HepG2 (cell line): ENCODE measurements at regions not wholly inside any gene's neighbourhood (a gene's known extent, or its start where the extent isn't known, plus 50 kb on each side); places are given as distances from the start of the nearest gene placed in this dataset.

Experiments used
- AKAP8 ChIP-seq: sonication (generic); formaldehyde crosslinking; IDR thresholded peaks from 2 replicates; pipeline ENCODE4 v1.5.1; 2020; ENCODE audit warnings: mild to moderate bottlenecking, missing genetic modification reagents
- CENPBD1 ChIP-seq: sonication (generic); formaldehyde crosslinking; IDR thresholded peaks from 2 replicates; pipeline ENCODE4 v1.8.0; 2022; ENCODE audit warnings: missing genetic modification reagents, low read depth, mild to moderate bottlenecking, borderline replicate concordance
- CHD4 ChIP-seq: fragments of 200-600 bp; sonication (generic); IDR thresholded peaks from 2 replicates; pipeline ENCODE4 v1.7.0; 2017; ENCODE audit warnings: mild to moderate bottlenecking, low read length, borderline replicate concordance
- JUN ChIP-seq: sonication (generic); formaldehyde crosslinking; IDR thresholded peaks from 2 replicates; pipeline ENCODE4 v1.4.0; 2020; ENCODE audit warnings: mild to moderate bottlenecking, missing genetic modification reagents
- KLF15 ChIP-seq: sonication (generic); formaldehyde crosslinking; IDR thresholded peaks from 2 replicates; pipeline ENCODE4 v1.8.1; 2023; ENCODE audit warnings: borderline replicate concordance, mild to moderate bottlenecking, inconsistent platforms, missing genetic modification reagents, mixed read lengths
- NFATC3 ChIP-seq: sonication (generic); formaldehyde crosslinking; IDR thresholded peaks from 2 replicates; pipeline ENCODE4 v1.5.1; 2020; ENCODE audit warnings: mild to moderate bottlenecking, missing genetic modification reagents
- NR1H2 ChIP-seq: sonication (generic); formaldehyde crosslinking; IDR thresholded peaks from 2 replicates; pipeline ENCODE4 v1.8.1; 2022; ENCODE audit warnings: low read depth, missing genetic modification reagents, borderline replicate concordance
- RELA ChIP-seq: sonication (generic); formaldehyde crosslinking; IDR thresholded peaks from 2 replicates; pipeline ENCODE4 v1.4.0; 2020; ENCODE audit warnings: missing genetic modification reagents
- RNF2 ChIP-seq: fragments of 450-650 bp; conservative IDR thresholded peaks from 2 replicates; pipeline ENCODE4 v1.6.1; 2016; ENCODE audit warnings: low read depth
- TOE1 ChIP-seq: sonication (generic); formaldehyde crosslinking; IDR thresholded peaks from 2 replicates; pipeline ENCODE4 v1.4.0; 2020; ENCODE audit warnings: mild to moderate bottlenecking, missing genetic modification reagents
- ZBTB25 ChIP-seq: IDR thresholded peaks from 2 replicates; pipeline ENCODE4 v1.6.1; 2018; ENCODE audit warnings: missing genetic modification reagents
- ZKSCAN1 ChIP-seq: fragments of 150-350 bp; IDR thresholded peaks from 2 replicates; pipeline ENCODE4 v1.6.1; 2014; ENCODE audit warnings: low read length
- ZNF510 ChIP-seq: sonication (generic); formaldehyde crosslinking; IDR thresholded peaks from 2 replicates; pipeline ENCODE4 v1.4.0; 2020; ENCODE audit warnings: low read depth, mild to moderate bottlenecking, missing genetic modification reagents
- ZNF567 ChIP-seq: sonication (generic); formaldehyde crosslinking; IDR thresholded peaks from 2 replicates; pipeline ENCODE4 v1.8.1; 2023; ENCODE audit warnings: mild to moderate bottlenecking, missing genetic modification reagents, borderline replicate concordance
- ZNF589 ChIP-seq: sonication (generic); formaldehyde crosslinking; conservative IDR thresholded peaks from 2 replicates; pipeline ENCODE4 v1.8.0; 2022; ENCODE audit warnings: mild to moderate bottlenecking, moderate library complexity, missing genetic modification reagents
- TF ChIP-seq, protein P1 (sequence below): sonication (generic); formaldehyde crosslinking; IDR thresholded peaks from 2 replicates; pipeline ENCODE4 v1.4.0; 2020; ENCODE audit warnings: mild to moderate bottlenecking, missing genetic modification reagents
- TF ChIP-seq, protein P2 (sequence below): sonication (generic); formaldehyde crosslinking; IDR thresholded peaks from 2 replicates; pipeline ENCODE4 v1.4.0; 2020; ENCODE audit warnings: missing genetic modification reagents, low read depth, mild to moderate bottlenecking, borderline replicate concordance
- TF ChIP-seq, protein P3 (sequence below): fragments of 450-650 bp; IDR thresholded peaks from 2 replicates; pipeline ENCODE4 v1.6.1; 2017; ENCODE audit warnings: mild to moderate bottlenecking
- TF ChIP-seq, protein P4 (sequence below): sonication (generic); formaldehyde crosslinking; IDR thresholded peaks from 2 replicates; pipeline ENCODE4 v1.4.0; 2020; ENCODE audit warnings: mild to moderate bottlenecking, missing genetic modification reagents

DNA sequence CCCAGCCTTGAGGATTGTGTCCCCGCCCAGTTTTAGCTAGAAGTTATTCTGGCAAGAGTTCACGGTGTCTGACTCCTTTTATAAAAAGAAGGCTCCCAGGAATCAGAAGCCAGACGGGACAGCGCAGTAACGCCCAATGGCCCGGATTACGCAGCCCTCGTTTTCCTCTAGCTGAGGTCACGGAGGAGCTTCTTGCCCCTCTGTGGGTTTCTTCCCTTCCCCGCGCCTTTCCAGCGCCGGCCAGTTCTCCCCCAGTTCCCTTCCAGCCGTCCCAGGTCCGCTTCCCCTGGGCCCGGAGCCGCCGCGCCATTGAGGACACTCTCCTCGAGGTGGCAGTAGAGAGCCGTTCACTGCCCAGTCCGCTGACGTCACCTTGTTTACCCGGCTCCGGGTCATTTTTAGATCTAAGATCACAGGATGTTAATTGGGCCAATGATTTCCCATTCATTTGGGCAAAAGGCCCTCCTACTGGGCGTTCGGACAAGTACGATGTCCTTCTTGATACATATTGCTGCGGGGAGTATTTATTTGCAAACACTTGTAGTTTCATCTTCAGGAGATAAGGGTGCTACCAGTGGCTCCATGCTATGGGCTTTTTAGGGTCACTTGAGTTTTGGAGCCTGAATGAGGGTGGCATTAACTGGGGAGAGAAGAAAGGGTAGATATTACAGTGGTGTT is 81.5 kb upstream of the PPM1B start (continued):
- TF ChIP-seq, protein P1, sequence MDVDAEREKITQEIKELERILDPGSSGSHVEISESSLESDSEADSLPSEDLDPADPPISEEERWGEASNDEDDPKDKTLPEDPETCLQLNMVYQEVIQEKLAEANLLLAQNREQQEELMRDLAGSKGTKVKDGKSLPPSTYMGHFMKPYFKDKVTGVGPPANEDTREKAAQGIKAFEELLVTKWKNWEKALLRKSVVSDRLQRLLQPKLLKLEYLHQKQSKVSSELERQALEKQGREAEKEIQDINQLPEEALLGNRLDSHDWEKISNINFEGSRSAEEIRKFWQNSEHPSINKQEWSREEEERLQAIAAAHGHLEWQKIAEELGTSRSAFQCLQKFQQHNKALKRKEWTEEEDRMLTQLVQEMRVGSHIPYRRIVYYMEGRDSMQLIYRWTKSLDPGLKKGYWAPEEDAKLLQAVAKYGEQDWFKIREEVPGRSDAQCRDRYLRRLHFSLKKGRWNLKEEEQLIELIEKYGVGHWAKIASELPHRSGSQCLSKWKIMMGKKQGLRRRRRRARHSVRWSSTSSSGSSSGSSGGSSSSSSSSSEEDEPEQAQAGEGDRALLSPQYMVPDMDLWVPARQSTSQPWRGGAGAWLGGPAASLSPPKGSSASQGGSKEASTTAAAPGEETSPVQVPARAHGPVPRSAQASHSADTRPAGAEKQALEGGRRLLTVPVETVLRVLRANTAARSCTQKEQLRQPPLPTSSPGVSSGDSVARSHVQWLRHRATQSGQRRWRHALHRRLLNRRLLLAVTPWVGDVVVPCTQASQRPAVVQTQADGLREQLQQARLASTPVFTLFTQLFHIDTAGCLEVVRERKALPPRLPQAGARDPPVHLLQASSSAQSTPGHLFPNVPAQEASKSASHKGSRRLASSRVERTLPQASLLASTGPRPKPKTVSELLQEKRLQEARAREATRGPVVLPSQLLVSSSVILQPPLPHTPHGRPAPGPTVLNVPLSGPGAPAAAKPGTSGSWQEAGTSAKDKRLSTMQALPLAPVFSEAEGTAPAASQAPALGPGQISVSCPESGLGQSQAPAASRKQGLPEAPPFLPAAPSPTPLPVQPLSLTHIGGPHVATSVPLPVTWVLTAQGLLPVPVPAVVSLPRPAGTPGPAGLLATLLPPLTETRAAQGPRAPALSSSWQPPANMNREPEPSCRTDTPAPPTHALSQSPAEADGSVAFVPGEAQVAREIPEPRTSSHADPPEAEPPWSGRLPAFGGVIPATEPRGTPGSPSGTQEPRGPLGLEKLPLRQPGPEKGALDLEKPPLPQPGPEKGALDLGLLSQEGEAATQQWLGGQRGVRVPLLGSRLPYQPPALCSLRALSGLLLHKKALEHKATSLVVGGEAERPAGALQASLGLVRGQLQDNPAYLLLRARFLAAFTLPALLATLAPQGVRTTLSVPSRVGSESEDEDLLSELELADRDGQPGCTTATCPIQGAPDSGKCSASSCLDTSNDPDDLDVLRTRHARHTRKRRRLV, result no peak
- no peak for TF ChIP-seq RNF2
- TF ChIP-seq, protein P2, sequence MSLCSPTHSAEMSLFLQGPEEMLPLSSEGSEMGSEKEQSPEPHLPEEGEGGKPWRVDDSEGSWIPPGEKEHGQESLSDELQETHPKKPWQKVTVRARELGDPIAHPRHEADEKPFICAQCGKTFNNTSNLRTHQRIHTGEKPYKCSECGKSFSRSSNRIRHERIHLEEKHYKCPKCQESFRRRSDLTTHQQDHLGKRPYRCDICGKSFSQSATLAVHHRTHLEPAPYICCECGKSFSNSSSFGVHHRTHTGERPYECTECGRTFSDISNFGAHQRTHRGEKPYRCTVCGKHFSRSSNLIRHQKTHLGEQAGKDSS (CRISPR knock-in tag), result peak; percentile 74; the same call in 1 of the 2 replicates
- peak; percentile 32; the same call in 1 of the 2 replicates for TF ChIP-seq CHD4
- peak; percentile 88 for TF ChIP-seq ZNF510 (CRISPR knock-in tag)
- no peak for TF ChIP-seq TOE1
- no peak; the same call in 1 of the 2 replicates for TF ChIP-seq ZNF567 (CRISPR knock-in tag)
- TF ChIP-seq CENPBD1 (CRISPR knock-in tag), result no peak
- peak; percentile 82; the same call in 1 of the 2 replicates for TF ChIP-seq RELA (CRISPR knock-in tag)
- TF ChIP-seq ZNF589 (CRISPR knock-in tag), result no peak
- no peak for TF ChIP-seq KLF15 (CRISPR knock-in tag)
- no peak for TF ChIP-seq ZBTB25
- peak; percentile 99 for TF ChIP-seq JUN (CRISPR knock-in tag)
- TF ChIP-seq, protein P3, sequence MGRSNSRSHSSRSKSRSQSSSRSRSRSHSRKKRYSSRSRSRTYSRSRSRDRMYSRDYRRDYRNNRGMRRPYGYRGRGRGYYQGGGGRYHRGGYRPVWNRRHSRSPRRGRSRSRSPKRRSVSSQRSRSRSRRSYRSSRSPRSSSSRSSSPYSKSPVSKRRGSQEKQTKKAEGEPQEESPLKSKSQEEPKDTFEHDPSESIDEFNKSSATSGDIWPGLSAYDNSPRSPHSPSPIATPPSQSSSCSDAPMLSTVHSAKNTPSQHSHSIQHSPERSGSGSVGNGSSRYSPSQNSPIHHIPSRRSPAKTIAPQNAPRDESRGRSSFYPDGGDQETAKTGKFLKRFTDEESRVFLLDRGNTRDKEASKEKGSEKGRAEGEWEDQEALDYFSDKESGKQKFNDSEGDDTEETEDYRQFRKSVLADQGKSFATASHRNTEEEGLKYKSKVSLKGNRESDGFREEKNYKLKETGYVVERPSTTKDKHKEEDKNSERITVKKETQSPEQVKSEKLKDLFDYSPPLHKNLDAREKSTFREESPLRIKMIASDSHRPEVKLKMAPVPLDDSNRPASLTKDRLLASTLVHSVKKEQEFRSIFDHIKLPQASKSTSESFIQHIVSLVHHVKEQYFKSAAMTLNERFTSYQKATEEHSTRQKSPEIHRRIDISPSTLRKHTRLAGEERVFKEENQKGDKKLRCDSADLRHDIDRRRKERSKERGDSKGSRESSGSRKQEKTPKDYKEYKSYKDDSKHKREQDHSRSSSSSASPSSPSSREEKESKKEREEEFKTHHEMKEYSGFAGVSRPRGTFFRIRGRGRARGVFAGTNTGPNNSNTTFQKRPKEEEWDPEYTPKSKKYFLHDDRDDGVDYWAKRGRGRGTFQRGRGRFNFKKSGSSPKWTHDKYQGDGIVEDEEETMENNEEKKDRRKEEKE, result no peak
- no peak for TF ChIP-seq AKAP8 (CRISPR knock-in tag)
- TF ChIP-seq, protein P4, sequence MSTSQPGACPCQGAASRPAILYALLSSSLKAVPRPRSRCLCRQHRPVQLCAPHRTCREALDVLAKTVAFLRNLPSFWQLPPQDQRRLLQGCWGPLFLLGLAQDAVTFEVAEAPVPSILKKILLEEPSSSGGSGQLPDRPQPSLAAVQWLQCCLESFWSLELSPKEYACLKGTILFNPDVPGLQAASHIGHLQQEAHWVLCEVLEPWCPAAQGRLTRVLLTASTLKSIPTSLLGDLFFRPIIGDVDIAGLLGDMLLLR (CRISPR knock-in tag), result no peak
- TF ChIP-seq NFATC3 (CRISPR knock-in tag), result no peak
- no peak for TF ChIP-seq ZKSCAN1
- TF ChIP-seq NR1H2 (CRISPR knock-in tag), result no peak
